HUES6 (cell line): ENCODE measurements at regions not wholly inside any gene's neighbourhood (a gene's known extent, or its start where the extent isn't known, plus 50 kb on each side); places are given as distances from the start of the nearest gene placed in this dataset.

Experiments
- H3K27ac ChIP-seq: 2 replicates; pipeline ENCODE4 v1.7.0; 2013; ENCODE audit warnings: low read depth, mild to moderate bottlenecking, low read length, inconsistent platforms
- H3K27me3 ChIP-seq: 2 replicates; pipeline ENCODE4 v1.6.1; 2013; ENCODE audit warnings: low read length; ENCODE audit not compliant: control insufficient read depth, insufficient read depth
- H3K36me3 ChIP-seq: 2 replicates; pipeline ENCODE4 v1.6.1; 2013; ENCODE audit warnings: low read length; ENCODE audit not compliant: control insufficient read depth, insufficient read depth
- H3K4me1 ChIP-seq: 2 replicates; pipeline ENCODE4 v1.6.1; 2013; ENCODE audit warnings: low read length; ENCODE audit not compliant: control insufficient read depth, insufficient read depth
- H3K4me3 ChIP-seq: 2 replicates; pipeline ENCODE4 v1.5.1; 2013; ENCODE audit warnings: low read depth, low read length
- H3K9ac ChIP-seq: one replicate; pipeline ENCODE4 v1.6.1; 2013; ENCODE audit warnings: mild to moderate bottlenecking, low read length
- H3K9me3 ChIP-seq: 2 replicates; pipeline ENCODE4 v1.6.1; 2013; ENCODE audit warnings: low read depth, low read length; ENCODE audit not compliant: control insufficient read depth, insufficient read depth

DNA sequence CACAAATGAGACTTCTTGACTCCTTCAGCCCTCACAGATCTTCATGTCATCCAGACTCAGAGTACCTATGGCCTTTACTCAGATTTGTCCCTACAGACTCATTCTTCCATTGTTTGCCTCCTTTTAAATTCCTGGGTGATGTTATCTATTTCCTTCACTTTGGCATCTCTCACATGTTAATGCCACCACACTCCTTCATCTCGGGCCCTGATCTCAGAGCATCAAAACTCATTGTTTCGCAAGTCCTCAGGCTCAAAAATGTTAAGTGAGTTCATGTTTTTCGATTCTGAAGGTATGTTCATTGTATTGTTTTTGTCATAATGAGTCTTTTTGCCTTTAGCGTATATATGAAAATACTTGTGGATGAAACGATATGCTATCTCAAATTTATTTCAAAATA lies 62.3 kb upstream of the AHR start:
- Histone ChIP-seq H3K9ac (no peak overlapping the region), H3K4me3 (no peak overlapping the region), H3K9me3 (no peaks in the 10 kb centered on the region), H3K36me3 (no peaks in the 10 kb centered on the region), H3K4me1 (no peaks in the 10 kb centered on the region), H3K27ac (no peak overlapping the region), H3K27me3 (no peaks in the 10 kb centered on the region)

DNA sequence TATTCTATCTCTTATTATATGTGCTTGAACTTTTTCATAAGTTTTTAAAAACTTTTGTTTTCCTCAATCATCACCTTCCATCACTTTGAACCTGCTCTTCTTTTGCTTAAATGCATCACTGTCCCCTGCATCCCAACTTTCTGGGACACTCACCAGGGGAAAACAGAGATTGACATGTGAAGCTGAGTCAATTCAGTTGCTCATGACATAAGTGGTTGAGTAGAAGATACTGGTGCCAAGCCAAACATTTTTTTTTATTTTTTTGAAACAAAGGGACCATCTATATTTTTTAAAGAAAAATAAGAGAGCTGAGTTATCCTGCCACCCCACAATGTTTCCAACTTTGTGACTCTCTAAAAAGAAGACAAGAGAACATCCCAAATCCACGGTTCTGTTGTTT lies 61.8 kb upstream of the AHR start:
- Histone ChIP-seq H3K4me3 (no peak overlapping the region), H3K9ac (no peak overlapping the region), H3K36me3 (no peaks in the 10 kb centered on the region), H3K27ac (no peak overlapping the region), H3K4me1 (no peaks in the 10 kb centered on the region), H3K9me3 (no peaks in the 10 kb centered on the region), H3K27me3 (no peaks in the 10 kb centered on the region)

DNA sequence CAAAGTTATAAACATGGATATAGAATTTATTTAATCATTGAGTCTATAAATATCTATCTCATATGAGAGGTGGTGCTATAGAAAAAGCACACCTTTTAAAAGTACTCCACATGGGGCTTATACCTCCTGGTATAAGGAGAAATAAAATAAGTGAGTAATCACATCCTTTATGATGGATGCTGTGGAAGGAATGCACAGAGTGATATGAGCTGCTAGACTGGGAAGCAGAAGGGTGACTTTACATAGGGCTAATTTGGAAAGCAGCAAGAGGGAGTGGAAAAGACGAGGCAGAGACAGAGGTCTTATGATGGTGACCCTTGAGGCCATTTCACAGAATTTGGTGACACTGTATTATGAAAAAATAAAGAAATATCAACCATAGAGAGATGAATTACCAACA lies 59.4 kb upstream of the AHR start:
- Histone ChIP-seq H3K9ac (no peak overlapping the region), H3K36me3 (no peaks in the 10 kb centered on the region), H3K9me3 (no peaks in the 10 kb centered on the region), H3K27me3 (no peaks in the 10 kb centered on the region), H3K4me3 (no peak overlapping the region), H3K27ac (no peak overlapping the region), H3K4me1 (no peaks in the 10 kb centered on the region)

DNA sequence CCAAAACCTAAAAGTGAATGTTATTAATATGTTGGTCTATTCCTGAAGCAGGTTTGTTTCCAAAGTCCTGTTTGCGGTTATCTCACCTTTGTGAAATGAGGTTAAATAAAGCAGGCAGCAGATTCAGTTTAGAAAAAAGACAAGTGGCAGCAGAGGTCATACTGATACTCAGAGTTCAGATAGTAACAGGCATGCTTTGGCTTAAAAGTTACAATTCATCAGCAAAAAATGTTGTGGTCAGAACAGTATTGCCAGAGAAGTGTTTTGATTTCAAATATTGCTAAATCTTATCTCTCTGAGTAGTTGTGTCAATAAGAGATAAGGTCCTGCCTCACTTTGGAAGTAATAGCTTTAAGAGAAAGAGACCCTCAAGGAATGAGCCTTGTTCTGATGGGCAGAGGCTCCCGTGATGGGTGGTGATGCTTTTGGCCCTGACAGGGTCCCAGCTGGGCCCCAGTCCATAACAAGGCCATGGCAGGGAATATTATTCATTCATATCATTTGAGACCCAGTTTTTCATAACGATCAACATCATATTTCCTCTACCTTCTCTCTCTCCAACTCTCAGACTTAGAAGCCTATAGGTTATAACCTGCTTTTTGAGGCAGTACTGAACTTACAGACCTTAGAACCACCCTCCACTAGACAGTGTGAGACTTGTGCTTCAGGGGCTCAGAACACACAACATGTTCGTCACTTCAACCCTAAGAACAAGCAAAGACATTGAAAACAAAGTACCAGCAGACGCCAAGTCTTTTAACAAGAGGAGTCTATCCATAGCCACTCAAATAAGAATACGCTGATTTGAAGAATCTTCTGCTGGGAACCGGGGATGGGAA lies 58.5 kb upstream of the AHR start:
- Histone ChIP-seq H3K4me3 (no peak overlapping the region), H3K36me3 (no peaks in the 10 kb centered on the region), H3K9ac (no peak overlapping the region), H3K27me3 (no peaks in the 10 kb centered on the region), H3K27ac (no peak overlapping the region), H3K4me1 (no peaks in the 10 kb centered on the region), H3K9me3 (no peaks in the 10 kb centered on the region)

DNA sequence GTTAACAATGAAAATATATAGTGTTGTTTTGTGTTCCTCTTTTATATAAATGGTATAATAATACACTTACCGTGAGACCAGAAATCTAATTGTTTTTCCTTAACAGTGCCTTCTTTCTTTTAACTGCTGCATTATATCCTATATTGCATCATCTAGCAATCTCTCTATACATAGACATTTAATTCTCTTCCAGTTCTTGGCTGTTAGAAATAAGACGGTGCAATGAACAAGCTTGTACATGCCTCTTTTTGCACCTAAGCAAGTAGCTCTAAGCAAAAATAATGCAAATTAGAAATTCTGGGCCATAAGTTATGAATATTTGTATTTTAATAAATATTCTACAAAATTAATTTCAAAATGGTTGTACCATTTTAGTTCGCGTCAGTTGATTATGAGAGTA lies 55.9 kb upstream of the AHR start:
- Histone ChIP-seq H3K4me1 (no peaks in the 10 kb centered on the region), H3K36me3 (no peaks in the 10 kb centered on the region), H3K4me3 (no peak overlapping the region), H3K9me3 (no peaks in the 10 kb centered on the region), H3K27me3 (no peaks in the 10 kb centered on the region), H3K9ac (no peak overlapping the region), H3K27ac (no peak overlapping the region)

DNA sequence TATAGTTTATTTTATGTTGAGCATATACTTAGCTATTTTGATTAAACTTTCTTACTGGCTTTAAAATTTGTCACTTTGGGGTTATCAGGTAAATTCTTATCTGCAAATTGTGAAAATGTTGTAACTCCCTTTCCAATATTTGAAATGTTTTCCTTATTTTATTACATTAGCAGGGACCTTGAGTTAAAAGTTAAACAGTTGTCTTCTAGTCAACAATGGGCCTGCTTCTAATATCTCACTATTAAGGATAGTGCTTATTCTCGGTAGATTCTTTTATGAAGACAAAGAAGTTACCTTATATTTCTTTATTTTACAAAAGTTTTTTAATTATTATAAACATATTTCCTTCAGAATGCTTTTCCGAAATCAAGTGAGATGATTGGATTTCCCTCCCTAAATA lies 53.7 kb upstream of the AHR start:
- no peak overlapping the region for H3K27ac ChIP-seq
- no peak overlapping the region for H3K9ac ChIP-seq
- no peaks in the 10 kb centered on the region for H3K4me1 ChIP-seq
- no peak overlapping the region for H3K4me3 ChIP-seq
- H3K36me3 ChIP-seq, result no peaks in the 10 kb centered on the region
- no peaks in the 10 kb centered on the region for H3K27me3 ChIP-seq
- no peaks in the 10 kb centered on the region for H3K9me3 ChIP-seq

DNA sequence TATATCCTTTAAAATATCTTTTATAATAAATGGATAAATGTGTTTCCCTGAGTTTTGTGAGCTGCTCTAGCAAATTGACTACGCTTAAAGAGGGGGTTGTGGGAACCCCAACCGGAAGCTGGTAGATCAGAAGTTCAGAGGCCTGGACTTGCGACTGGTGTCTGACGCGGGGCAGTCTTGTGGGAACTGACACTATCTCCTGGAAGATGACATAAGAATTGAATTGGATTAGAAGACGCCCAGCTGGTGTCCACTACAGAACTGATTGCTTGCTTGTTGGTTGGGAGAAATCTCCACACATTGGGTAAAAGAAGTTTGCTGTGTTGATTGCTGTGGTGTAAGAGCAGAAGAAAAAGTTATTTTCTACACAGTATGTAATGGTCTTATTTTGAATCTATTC lies 51.1 kb upstream of the AHR start:
- Histone ChIP-seq H3K36me3 (no peaks in the 10 kb centered on the region), H3K27me3 (no peaks in the 10 kb centered on the region), H3K4me1 (no peaks in the 10 kb centered on the region), H3K9ac (no peak overlapping the region), H3K27ac (no peak overlapping the region), H3K4me3 (no peak overlapping the region), H3K9me3 (no peaks in the 10 kb centered on the region)

DNA sequence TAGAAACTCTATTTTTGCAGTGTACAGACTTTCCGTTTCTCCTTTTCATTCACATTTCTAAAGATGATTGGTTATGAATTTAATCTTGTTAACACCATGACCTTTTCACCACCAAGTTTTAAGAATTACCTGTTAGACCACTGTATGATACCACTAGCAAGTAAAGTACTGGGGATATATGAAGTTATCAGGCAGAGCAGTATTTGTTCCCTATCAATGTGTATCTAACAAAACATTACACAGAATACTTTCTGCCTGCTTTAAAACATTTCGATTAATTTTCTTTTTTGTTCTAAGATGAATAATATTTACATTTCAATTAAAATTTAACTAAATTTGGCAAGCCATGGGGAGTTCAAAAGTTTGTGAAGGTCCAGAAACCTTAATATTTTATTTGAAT lies 49.9 kb upstream of the AHR start:
- H3K36me3 ChIP-seq, result no peaks in the 10 kb centered on the region
- no peaks in the 10 kb centered on the region for H3K4me1 ChIP-seq
- H3K27me3 ChIP-seq, result no peaks in the 10 kb centered on the region
- H3K27ac ChIP-seq, result no peak overlapping the region
- no peak overlapping the region for H3K9ac ChIP-seq
- no peak overlapping the region for H3K4me3 ChIP-seq
- H3K9me3 ChIP-seq, result no peaks in the 10 kb centered on the region
